HG03432 (cell line): ENCODE measurements at regions not wholly inside any gene's neighbourhood (a gene's known extent, or its start where the extent isn't known, plus 50 kb on each side); places are given as distances from the start of the nearest gene placed in this dataset.

ENCODE experiments used
- ATAC-seq: cut with Tn5 transposase; IDR thresholded peaks from one replicate; pipeline ENCODE4 v1.9.1; 2021; ENCODE audit warnings: mild to moderate bottlenecking, moderate library complexity; ENCODE audit not compliant: unreplicated experiment

GRCh38 chr2:120620025-120620793, 115.5 kb upstream of the GLI2 start:
- ATAC-seq: no peak

- no peak for ATAC-seq
Observed at GRCh38 chr2:120622159-120622869, 113.4 kb upstream of the GLI2 start.

GRCh38 chr2:120622886-120623753, 112.5 kb upstream of the GLI2 start:
- ATAC-seq: no peak

GRCh38 chr2:120624061-120624737, 111.5 kb upstream of the GLI2 start:
- no peak for ATAC-seq

GRCh38 chr2:120624738-120625446, 110.8 kb upstream of the GLI2 start:
- no peak for ATAC-seq

GRCh38 chr2:120625865-120626560, 109.7 kb upstream of the GLI2 start:
- ATAC-seq: no peak

- no peak for ATAC-seq
Observed at GRCh38 chr2:120626566-120626965, 109.1 kb upstream of the GLI2 start.

- no peak for ATAC-seq
Observed at GRCh38 chr2:120628248-120628647, 107.4 kb upstream of the GLI2 start.

GRCh38 chr2:120629241-120629895, 106.3 kb upstream of the GLI2 start:
- no peak for ATAC-seq

GRCh38 chr2:120630031-120630701, 105.5 kb upstream of the GLI2 start:
- ATAC-seq: no peak

GRCh38 chr2:120631236-120631635, 104.4 kb upstream of the GLI2 start:
- ATAC-seq: no peak

- no peak for ATAC-seq
Observed at GRCh38 chr2:120631724-120632123, 103.9 kb upstream of the GLI2 start.

- ATAC-seq: no peak
Observed at GRCh38 chr2:120632796-120633646, 102.6 kb upstream of the GLI2 start.

- no peak for ATAC-seq
Observed at GRCh38 chr2:120634533-120634932, 101.1 kb upstream of the GLI2 start.

GRCh38 chr2:120635146-120635545, 100.5 kb upstream of the GLI2 start:
- ATAC-seq: no peak

GRCh38 chr2:120637847-120638246, 97.8 kb upstream of the GLI2 start:
- no peak for ATAC-seq

GRCh38 chr2:120638450-120638849, 97.2 kb upstream of the GLI2 start:
- ATAC-seq: no peak

- no peak for ATAC-seq
Observed at GRCh38 chr2:120641366-120641771, 94.3 kb upstream of the GLI2 start.
